Hepatic stellate cell (primary cell): ENCODE measurements at regions not wholly inside any gene's neighbourhood (a gene's known extent, or its start where the extent isn't known, plus 50 kb on each side); places are given as distances from the start of the nearest gene placed in this dataset.

Experiments
- DNase-seq: peaks from one replicate; pipeline ENCODE4 v3.0.0; 2011; ENCODE audit warnings: low spot score

DNA sequence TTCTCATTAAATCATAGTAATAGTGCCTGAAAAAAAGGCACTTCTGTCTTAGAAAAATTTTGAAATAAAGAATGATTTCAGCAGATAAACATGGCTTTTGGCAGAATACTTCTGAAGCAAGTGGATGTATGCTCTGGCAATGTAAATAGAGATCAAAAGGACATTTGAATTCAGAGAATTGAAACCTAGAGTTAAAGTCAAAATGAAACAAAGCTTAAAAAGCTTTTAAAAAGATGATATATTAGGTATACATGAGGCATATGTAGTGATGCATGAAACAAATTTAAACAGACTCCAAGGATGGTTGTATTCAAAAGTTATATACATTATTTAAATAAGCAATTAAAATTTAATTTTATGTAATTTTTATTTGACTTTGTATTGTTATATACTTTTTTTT, 1344.5 kb upstream of the TMEFF2 start:
- DNase-seq: no peak

DNA sequence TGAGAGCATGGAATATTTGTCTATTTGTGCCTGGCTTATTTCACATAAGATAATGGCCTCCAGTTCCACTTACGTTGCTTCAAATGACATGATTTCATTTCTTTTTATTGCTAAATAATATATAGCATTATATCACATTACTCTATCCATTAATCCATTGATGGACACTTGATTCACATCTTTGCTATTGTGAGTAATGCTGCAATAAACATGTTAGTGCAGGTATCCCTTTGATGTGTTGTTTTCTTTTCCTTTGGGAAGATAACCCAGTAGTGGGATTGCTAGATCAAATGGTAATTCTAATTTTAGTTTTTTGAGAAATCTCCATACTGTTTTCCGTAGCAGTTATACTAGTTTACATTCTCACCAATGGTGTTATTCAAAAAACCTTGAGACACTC, 1343.3 kb upstream of the TMEFF2 start:
- DNase-seq: no peak

DNA sequence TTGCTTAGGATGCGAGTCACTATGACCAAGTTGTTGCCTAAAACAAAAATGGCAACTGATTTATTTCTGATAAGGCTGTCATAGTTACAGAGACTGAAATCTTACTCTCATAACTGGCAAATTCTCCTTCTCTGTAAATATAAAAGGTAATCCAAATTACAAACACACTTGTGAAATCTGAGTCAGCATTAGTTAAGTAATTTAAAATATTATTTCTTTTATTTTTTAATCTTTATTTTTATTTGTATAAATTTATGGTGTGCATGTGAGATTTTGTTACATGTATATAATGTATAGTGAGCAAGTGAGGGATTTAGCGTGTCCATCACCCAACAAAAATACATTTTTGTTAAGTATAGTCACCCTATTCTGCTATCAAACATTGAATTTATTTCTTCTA, 1342.8 kb upstream of the TMEFF2 start:
- no peak for DNase-seq

DNA sequence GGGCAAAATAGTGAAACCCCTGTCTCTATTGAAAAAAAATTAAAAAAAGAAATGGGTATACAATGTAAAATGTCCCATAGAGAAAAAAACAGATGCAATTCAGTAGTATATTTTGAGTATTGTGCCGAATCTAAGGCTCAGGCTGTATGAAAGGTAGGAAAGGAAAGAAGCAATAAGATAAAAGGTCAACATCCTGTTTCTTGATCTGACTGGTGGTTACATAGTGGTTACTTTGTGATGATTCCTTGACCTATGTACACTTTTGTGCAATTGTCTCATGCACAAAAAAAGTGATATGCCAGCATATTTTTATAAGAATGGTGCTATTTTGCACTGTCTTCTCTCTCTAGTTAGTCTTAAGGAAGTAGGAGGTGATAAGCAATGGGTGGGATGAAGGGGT, 1333.7 kb upstream of the TMEFF2 start:
- no peak for DNase-seq

DNA sequence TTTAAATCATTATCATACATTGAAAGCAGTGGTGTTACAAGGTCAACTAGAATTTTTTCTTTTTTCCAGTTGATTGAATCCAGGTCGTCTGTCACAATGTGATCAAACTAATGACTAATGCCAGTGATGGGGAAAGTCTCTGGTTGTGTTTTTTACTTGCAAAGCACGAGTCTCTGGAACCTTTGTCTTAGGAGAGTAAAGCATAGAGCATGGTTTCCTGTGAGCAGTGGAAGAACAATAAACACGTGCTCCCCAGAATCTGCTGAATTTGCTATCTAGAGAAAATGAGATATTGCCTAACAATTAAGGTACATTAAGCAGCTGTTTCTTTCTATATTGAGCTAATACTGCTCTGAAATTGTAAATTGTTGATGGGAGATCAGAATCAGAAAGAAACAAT, 1332.4 kb upstream of the TMEFF2 start:
- no peak for DNase-seq

DNA sequence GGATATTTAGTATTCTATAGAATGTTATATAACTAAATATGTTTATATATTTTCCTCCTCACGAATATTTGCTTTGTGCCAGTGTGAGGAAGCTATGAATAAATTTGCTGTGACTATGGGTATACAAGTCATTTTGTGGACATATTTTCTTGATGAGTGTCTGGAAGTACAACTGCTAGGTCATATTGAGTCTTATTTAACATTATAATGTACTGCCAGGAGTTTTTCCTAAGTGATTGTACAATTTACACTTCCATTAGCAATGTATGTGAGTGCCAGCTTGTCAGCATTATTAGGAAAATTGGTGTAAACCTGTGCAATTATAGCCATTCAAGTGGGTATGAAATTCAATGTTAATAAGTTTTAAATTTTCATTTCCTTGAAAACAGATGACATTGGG, 1328.9 kb upstream of the TMEFF2 start:
- DNase-seq: no peak

DNA sequence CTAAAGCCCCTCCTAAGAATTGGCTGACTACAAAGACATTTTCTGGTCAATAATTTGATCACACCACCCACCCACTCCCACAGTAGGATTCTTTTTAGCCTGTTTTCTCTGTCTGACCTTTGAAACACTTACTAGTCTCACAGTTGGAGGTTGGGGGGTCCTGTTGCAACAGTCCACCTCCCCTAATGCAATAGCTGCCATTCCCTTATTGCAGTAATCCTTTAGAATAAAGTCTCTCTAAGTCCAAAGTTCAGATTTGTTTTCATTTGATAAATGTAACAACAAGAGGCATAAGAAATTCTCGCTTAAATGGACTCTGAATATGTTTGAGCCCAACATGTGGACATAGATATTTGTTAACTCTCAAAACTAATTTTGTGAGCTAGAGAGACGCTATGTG, 1326.8 kb upstream of the TMEFF2 start:
- no peak for DNase-seq

DNA sequence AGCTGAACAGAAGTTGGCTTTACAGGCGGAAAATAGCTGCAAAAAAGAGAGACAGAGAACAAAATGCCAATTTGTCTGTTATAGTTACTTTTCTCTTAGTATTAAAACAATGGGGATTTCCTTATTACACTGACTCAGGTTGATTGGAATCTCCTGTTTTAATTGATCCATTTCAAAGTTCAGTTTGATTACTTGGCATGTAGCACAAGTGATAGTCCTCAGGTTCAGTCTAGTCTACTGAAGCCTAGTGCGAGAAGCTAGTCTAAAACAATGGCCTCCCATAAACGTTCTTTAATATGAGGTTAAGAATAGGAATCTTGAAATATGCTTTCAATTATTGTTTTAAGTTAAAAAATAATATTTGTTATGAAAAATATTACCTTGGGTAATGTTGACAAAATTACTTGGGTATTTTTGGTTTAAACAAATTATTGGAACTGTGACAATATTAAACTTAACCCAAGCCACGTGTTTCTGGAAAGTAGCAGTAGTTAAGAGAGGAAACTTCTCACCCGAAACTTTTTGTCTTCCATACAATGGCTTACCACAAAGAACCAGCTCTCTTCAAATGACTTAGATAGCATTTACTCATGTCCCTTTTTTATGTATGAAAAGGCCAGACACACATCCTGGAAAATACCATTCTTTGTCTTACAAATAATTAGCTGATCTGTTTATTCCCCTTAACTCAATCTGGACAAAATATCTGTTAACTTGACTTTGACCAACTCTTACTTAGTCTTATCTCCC, 1326.2 kb upstream of the TMEFF2 start:
- DNase-seq: no peak

DNA sequence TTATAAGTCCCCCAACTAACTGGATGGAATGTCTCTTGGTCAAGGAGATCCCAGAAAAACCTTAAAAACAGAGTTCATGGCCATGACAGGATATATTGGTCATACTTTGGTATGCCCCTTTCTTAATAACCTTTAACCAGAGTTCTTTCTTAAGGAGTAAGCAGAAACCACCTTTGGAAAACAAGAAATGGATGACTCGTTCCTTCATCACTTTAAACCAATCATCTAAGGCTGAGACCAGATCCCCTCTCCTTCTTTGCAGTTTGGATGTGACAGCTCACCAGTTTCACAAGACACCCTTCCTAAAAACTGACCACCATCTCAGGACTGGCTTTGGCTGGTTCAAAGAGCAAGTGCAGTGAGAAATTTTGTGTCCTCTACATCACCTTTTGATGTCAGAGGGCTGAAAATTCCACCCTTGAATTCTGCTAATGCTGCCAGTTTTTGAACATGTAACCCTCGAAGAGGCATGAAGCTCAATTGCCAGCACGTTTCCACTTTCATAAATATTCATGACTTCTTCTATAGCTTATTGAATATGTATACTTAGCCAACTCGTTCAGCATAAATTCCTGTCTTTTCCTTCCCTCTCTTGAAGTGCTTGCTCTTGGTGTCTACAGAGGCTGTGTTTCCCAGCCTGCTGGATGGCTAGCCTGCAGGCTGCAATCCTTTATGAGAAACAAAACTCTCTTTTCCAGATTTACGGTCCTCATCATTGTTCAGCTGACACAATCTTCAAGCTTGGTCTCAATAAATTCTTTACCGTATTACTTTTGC, 1323.5 kb upstream of the TMEFF2 start:
- no peak for DNase-seq

DNA sequence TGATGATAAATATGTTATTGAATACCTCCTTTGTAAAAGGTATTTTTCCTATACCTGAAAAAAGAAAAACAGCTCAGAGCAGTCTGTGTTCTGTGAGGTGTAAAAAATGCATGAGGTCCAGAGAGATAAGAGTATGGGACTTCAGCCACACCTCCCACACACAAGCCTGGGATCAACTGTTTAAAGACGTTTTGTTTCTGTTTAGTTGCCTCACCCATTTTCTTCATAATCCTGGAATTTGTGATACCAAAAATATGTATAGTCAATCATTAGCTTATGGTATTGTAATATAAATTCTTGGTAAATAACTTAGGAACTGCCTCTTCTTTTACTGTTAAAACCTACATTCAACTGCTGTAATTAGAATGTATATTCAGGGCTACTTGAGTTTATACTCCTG, 1322.9 kb upstream of the TMEFF2 start:
- DNase-seq: no peak

DNA sequence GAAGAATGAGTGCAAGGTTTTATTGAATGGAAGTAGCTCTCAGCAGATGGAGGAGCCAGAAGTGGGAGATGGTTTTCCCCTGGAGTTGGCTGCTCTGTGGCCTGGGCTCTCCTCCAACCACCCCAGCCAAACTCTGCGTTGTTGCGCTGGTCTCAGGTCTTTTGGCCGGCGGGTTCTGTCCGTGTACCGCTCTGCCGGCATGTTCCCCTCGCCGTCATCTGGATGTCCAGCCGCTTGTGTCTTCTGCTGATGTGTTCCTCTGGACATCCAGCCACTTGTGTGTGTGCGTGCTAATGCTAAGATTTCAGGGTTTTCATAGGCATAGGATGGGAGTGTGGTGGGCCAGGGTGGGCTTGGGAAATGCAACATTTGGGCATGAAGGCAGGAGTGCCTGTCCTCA, 1311.3 kb upstream of the TMEFF2 start:
- no peak for DNase-seq

DNA sequence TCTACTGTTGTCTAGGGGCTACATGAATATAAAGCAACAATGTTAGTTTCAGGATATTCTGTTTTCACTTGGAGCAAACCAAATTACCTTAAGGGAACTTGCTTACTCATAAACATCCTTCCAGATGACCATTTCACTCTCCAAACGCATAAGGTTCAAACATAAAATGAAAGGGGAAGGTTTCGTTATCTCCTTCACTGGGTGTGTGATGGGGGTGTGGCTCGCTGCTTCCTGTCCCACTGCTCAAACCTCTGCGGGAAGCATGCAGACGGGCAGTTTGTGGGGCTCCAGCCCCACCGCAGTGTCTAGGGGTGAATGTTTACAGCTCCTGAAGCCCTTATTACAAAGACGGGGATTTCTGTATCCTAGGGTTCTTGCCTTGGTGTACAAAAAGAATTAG, 1310.9 kb upstream of the TMEFF2 start:
- DNase-seq: no peak

DNA sequence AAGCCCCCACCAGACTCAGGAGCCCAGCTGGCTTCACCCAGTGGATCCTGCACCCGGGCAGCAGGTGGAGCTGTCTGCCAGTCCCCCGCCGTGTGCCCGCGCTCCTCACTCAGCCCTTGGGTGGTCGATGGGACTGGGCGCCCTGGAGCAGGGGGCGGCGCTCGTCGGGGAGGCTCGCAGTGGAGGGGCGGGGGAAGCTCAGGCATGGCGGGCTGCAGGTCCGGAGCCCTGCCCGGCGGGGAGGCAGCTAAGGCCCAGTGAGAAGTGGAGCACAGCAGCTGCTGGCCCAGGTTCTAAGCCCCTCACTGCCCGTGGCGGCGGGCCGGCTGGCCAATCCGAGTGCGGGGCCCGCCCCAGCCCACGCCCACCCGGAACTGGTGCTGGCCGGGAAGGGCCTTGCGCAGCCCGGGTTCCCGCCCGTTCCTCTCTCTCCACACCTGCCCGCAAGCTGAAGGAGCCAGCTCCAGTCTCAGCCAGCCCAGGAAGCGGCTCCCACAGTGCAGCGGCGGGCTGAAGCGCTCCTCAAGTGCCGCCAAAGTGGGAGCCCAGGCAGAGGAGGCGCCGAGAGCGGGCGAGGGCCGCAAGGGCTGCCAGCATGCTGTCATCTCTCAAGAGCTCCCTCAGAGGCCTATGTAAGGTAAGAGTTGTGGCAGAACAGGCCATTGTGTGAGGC, 1307.8 kb upstream of the TMEFF2 start:
- DNase-seq: no peak

DNA sequence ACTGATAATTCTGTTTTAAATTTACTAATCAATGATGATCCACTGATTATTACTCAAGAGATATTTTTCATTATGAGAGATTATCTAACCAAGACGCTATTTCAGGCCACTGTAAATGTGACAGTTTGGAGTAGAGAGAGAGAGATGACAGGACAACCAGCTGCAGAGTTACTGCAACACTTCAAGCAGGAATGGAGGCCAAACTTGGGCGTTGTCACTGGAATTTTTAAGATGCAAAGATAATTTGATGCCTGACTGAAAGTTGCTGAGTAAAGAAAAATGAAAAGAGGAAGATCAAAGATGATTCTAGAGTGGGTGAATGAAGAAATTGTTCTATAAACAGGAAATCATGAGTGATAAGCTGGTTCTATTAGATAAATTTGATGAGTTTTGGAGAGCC, 1302.1 kb upstream of the TMEFF2 start:
- DNase-seq: no peak

DNA sequence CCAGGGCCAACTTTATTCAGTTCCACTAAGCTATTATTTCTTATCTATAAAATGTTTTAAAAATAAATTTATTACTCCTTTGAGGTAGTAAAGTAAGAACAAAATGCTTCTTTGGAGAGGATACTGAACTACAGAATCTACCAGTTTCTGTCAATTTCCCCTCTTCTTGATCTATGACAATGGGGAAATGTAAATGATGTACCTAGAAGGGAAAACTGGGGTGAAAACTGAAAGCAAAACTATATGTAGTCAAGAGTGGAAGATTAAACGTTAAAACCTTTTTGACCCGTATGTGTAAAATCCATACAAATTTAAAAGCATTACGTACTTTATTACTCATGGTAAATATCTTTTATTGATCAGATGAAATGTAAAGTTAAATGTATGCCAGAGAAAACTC, 1287.8 kb upstream of the TMEFF2 start:
- DNase-seq: no peak

DNA sequence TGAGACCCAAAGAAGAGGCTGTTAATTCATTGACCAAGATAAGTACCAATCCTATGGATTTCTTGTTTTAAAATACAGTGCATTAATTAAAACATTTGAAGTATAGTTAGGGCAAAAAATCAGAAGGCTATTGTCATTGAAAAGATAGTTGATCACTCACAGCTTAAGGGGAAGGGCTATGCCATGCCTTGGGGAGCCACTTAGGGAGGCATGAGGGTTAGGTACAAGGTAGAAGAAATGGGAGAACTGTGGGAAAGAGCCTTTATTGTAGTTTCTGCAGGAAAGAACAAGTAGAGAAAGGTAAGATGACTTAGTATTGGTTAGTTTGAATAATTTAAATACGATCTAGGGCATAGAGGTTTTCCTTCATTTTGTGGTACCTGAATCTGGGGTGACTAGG, 1285.5 kb upstream of the TMEFF2 start:
- no peak for DNase-seq

DNA sequence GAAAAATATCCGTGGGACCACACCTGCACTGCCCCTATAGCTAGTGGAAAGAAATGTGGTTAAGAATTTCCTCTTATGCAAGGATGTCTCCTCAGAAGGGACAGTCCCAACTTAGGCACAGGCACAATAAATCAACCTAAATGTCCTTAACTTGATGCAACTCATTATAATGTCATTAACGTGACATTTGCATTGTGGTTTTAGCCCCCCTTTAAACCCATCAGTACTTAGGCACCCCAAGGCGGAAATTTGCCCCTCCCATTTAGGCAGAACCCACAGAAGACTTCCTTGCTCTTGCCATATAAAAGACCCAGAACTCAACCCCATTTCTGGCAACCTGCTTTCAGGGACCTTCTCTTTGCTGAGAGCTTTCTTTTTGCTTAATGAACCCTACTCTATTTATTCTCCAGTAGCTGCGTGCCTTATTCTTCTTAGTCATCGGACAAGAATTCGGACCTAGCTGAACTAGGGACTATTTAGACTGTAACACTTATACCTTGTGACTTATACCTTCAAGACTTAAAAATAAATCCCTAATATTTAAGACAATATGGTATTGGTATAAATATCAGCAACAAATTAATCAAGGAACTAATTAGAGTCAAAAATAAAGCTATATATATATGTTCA, 1281.6 kb upstream of the TMEFF2 start:
- no peak for DNase-seq

DNA sequence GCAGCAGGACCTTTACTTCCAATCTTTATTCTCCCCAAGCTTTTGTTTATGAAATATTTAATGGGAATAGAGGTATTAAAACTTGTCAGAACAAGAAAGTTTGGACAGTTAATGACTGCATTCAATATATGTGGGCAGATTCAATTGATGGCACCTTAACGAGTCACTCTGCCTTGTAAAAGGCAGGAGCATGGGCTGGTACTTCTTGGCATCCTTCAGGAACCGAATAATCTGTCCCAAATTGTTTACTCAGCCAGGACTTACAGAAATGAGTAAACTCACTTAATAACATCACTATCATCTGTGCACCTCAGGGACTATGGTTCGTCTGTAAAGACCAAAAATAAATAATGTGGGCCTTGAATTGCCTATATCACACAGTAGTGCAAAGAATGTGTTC, 1280.3 kb upstream of the TMEFF2 start:
- DNase-seq: no peak

DNA sequence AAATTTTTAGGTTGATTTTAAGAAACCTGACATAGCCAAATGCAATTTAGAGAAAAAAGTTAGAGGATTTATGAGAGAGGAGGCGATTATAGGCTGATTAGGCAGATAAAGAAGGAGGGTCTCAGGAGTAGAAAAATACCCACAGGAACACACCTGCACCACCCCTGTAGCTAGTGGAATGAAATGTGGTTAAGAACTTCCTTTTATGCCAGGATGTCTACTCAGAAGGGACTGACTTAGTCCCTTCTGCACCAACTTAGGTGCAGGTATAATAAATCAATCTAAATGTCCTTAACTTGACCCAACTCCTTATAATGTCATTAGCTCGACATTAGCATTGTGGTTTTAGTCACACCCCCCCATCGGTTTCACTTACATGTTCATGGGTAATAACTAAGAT, 1274.5 kb upstream of the TMEFF2 start:
- no peak for DNase-seq

DNA sequence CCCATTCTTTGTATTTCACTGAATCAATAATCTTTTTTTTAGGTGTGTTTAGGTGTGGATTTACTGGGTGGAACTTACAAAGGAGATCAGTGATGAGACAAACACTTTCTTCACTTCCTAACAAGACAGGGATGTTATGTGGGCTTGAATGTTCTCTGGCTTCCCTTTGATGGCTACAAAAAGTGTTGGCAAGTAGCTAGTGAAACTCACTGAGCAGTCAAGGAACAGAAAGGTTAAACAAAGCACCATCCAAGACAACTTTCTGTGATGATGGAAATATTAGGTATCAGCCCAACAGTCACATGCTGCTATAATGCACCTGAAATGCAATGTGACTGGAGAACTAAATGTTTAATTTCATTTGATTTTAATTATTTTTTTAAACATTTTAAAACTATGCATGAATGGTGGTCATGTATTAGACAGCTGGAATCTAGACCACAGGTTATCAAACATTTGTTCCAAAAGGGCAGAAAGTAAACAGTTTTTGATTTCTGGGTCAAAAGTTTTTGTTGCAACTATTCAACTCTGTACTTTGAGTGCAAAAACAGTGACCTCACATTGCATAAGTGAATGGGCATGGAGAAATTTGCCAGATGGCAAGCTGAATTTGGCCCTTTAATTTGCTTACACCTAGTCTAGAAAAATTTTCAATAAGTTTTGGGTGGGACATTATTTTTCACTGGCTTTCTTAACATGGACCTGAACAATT, 1272.7 kb upstream of the TMEFF2 start:
- DNase-seq: no peak

DNA sequence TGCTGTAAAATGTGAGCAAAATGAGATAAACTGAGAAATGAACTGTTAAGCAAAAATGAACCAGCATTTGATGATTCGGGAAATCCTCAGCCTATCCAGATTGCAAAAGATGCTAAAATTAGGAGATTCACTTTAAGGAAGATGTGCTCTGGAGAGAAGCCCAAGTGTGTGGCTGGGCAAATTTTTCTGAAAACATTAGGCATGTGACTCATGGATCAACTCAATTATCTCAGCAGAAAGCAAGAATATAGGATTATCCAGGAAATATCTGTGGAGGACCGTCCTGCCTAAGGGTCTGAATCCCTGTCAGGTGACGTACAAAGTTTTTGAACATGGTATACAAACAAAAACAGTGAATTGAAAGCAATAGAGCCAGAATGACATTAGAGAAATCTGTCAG, 1268.3 kb upstream of the TMEFF2 start:
- DNase-seq: no peak

DNA sequence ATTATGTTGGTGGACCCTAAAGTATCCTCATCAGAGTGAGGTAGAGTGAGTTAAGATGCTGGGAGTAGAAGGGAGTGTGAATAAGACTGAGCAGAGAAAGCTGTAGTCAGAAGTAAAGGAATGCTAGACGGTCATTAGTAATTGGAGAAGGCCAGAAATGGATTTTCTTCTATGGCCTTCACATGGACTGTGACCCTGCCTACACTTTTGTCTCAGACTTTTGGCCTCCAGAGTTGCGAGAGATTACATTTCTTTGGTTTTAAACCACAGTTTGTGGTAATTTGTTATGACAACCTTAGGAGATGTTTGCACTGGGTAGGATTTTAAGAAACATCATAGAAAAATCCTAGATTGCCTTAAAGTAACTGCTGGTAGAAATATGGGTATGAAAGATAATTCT, 1267.7 kb upstream of the TMEFF2 start:
- no peak for DNase-seq
